ENCODE measurements at regions not wholly inside any gene's neighbourhood (a gene's known extent, or its start where the extent isn't known, plus 50 kb on each side); places are given as distances from the start of the nearest gene placed in this dataset.
"Not testable (repeated sequence)": the region's sequence is repeated elsewhere in the genome, so short reads cannot be mapped to it uniquely, and the experiment has no call there.

DNA sequence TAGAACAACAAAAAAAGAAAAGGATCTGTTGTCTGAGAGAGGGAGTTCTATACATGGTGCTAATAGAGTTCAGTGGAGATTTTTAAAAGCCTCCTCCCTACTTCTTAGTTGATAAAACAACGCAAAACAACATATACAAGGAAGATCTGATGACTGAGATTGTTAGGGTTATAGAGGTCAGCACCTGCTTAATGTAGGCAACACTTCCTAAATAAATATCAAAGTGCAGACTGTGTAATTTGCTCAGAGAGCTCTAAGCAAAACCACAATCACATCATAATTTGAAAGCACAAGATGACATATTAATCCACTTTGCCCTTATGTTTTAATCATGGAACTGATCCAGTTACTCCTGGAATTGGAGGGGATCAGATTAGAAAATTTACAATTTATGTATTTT lies 474.5 kb downstream of the PRR16 start:
- H3K4me1 ChIP-seq (ENCODE audit: control insufficient read depth, low read length) = no peaks in the 10 kb centered on the region
- no peaks in the 10 kb centered on the region for H3K9me2 ChIP-seq (replicated peaks; ENCODE audit: control insufficient read depth, low read length)
- H3K4me2 ChIP-seq (ENCODE audit: low read length) = no peak overlapping the region
- H4K20me1 ChIP-seq (ENCODE audit: control insufficient read depth, insufficient read depth, low read depth, low read length) = no peaks in the 10 kb centered on the region
- H3K4me3 ChIP-seq (ENCODE audit: low read length) = no peak overlapping the region
- H3K79me2 ChIP-seq (ENCODE audit: control insufficient read depth, low read length) = no peaks in the 10 kb centered on the region
- H3F3A ChIP-seq (ENCODE audit: control insufficient read depth, insufficient read depth) = no peaks in the 10 kb centered on the region
- TF ChIP-seq, protein P1, sequence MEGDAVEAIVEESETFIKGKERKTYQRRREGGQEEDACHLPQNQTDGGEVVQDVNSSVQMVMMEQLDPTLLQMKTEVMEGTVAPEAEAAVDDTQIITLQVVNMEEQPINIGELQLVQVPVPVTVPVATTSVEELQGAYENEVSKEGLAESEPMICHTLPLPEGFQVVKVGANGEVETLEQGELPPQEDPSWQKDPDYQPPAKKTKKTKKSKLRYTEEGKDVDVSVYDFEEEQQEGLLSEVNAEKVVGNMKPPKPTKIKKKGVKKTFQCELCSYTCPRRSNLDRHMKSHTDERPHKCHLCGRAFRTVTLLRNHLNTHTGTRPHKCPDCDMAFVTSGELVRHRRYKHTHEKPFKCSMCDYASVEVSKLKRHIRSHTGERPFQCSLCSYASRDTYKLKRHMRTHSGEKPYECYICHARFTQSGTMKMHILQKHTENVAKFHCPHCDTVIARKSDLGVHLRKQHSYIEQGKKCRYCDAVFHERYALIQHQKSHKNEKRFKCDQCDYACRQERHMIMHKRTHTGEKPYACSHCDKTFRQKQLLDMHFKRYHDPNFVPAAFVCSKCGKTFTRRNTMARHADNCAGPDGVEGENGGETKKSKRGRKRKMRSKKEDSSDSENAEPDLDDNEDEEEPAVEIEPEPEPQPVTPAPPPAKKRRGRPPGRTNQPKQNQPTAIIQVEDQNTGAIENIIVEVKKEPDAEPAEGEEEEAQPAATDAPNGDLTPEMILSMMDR (IDR thresholded peaks at IDR 0.05; ENCODE audit: low read depth, low read length, poor library complexity, severe bottlenecking) = no peak
- TF ChIP-seq EZH2phosphoT487 (IDR thresholded peaks at IDR 0.05; ENCODE audit: borderline replicate concordance, low read length) = no peak
- no peaks in the 10 kb centered on the region for H3K27me3 ChIP-seq (ENCODE audit: control insufficient read depth, low read length)
- H3K36me3 ChIP-seq (ENCODE audit: control insufficient read depth, low read length) = no peaks in the 10 kb centered on the region
- H3K9me3 ChIP-seq (ENCODE audit: control insufficient read depth, insufficient read depth, low read length) = peaks cover 4% of the 10 kb centered on the region; the same call in 1 of the 2 replicates
- H3K27ac ChIP-seq (ENCODE audit: low read depth, low read length) = no peak overlapping the region

DNA sequence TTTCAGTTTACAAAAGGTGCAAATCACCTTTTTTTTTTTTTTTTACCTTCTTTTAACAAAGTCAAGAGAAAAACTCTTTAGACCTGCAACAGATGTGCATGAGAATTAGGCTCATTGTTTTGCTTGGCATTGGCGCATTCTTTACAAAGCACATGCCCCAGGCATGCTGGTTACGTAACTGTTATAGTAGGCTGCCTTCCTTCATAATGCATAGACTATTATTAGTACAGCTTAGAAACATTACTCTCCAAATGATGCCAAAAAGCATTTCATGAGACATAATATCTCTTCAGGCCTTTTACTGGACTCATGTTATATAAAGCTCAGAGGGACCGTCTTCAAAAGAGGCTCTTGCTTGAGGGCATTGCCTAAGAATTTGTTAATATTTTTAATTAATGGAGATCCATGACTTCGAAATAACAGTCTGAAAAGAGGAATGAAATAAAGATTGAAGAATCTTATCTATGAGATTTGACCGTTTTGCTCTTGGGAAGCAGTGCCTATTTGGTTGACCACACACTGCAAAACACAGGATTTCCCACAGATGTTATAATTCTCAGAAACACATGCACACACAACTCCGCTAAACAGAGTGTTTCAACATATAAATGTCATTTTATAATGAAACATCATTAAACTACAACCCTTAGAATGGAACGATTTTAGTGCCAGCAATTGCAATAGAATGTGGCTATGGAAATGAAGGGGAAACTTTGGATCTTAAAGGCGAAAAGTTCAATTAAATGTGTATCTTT lies 478.7 kb downstream of the PRR16 start:
- Histone ChIP-seq H3K4me1 (ENCODE audit: control insufficient read depth, low read length) (no peaks in the 10 kb centered on the region), H3K27ac (ENCODE audit: low read depth, low read length) (no peak overlapping the region), H3K79me2 (ENCODE audit: control insufficient read depth, low read length) (no peaks in the 10 kb centered on the region), H3K4me2 (ENCODE audit: low read length) (no peak overlapping the region), H4K20me1 (ENCODE audit: control insufficient read depth, insufficient read depth, low read depth, low read length) (no peaks in the 10 kb centered on the region), H3F3A (ENCODE audit: control insufficient read depth, insufficient read depth) (no peaks in the 10 kb centered on the region), H3K27me3 (ENCODE audit: control insufficient read depth, low read length) (no peaks in the 10 kb centered on the region), H3K36me3 (ENCODE audit: control insufficient read depth, low read length) (no peaks in the 10 kb centered on the region), H3K4me3 (ENCODE audit: low read length) (no peak overlapping the region), H3K9me3 (ENCODE audit: control insufficient read depth, insufficient read depth, low read length) (no peaks in the 10 kb centered on the region), H3K9me2 (replicated peaks; ENCODE audit: control insufficient read depth, low read length) (no peaks in the 10 kb centered on the region)
- no peak for TF ChIP-seq EZH2phosphoT487 (IDR thresholded peaks at IDR 0.05; ENCODE audit: borderline replicate concordance, low read length)
- TF ChIP-seq, protein P1 (IDR thresholded peaks at IDR 0.05; ENCODE audit: low read depth, low read length, poor library complexity, severe bottlenecking) = no peak

DNA sequence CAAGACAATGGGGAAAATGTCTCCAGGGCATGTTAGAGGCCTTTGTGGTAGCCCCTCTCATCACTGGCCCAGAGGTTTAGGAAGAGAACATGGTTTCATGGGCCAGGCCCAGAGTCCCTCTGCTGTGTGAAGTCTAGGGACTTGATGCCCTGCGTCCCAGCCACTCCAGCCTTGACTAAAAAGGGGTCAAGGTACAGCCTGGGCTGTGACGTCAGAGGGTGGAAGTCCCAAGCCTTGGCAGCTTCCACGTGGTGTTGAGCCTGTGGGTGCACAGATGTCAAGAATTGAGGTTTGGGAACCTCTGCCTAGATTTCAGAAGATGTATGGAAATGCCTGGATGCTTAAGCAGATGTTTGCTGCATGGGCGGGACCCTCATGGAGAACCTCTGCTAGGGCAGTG lies 485.5 kb downstream of the PRR16 start:
- not testable (repeated sequence) for H3K27me3 ChIP-seq (ENCODE audit: control insufficient read depth, low read length); H3K27ac ChIP-seq (ENCODE audit: low read depth, low read length); H3K9me3 ChIP-seq (ENCODE audit: control insufficient read depth, insufficient read depth, low read length); H3K36me3 ChIP-seq (ENCODE audit: control insufficient read depth, low read length); H4K20me1 ChIP-seq (ENCODE audit: control insufficient read depth, insufficient read depth, low read depth, low read length); H3K4me1 ChIP-seq (ENCODE audit: control insufficient read depth, low read length); H3F3A ChIP-seq (ENCODE audit: control insufficient read depth, insufficient read depth); H3K79me2 ChIP-seq (ENCODE audit: control insufficient read depth, low read length); H3K9me2 ChIP-seq (replicated peaks; ENCODE audit: control insufficient read depth, low read length); H3K4me2 ChIP-seq (ENCODE audit: low read length); H3K4me3 ChIP-seq (ENCODE audit: low read length)

DNA sequence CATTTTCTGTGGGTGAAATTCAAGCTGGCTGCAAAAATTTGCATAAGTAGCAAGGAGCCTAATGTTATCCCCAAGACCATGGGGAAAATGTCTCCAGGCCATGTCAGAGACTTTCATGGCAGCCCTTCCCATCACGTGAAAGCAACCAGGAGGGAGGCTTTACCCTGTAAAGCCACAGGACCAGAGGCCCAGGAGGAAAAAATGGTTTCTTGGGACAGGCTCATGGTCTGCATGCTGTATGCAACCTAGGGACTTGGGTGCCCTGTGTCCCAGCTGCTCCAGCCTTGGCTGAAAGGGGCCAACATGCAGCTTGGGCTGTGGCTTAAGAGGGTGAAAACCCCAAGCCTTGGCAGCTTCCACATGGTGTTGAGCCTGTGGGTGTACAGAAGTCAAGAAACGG lies 489.3 kb downstream of the PRR16 start:
- not testable (repeated sequence) for H3K4me2 ChIP-seq (ENCODE audit: low read length); H3K27ac ChIP-seq (ENCODE audit: low read depth, low read length); H3K27me3 ChIP-seq (ENCODE audit: control insufficient read depth, low read length); H3K79me2 ChIP-seq (ENCODE audit: control insufficient read depth, low read length); H3K9me2 ChIP-seq (replicated peaks; ENCODE audit: control insufficient read depth, low read length); H4K20me1 ChIP-seq (ENCODE audit: control insufficient read depth, insufficient read depth, low read depth, low read length); H3K36me3 ChIP-seq (ENCODE audit: control insufficient read depth, low read length); H3F3A ChIP-seq (ENCODE audit: control insufficient read depth, insufficient read depth); H3K4me3 ChIP-seq (ENCODE audit: low read length); H3K9me3 ChIP-seq (ENCODE audit: control insufficient read depth, insufficient read depth, low read length); H3K4me1 ChIP-seq (ENCODE audit: control insufficient read depth, low read length)
